Activated CD4-positive, alpha-beta T cell treated with anti-CD3 and anti-CD28 coated beads for 24 hours (primary cell): ENCODE measurements at regions not wholly inside any gene's neighbourhood (a gene's known extent, or its start where the extent isn't known, plus 50 kb on each side); places are given as distances from the start of the nearest gene placed in this dataset.

Source experiments
- DNase-seq, 2 donors: peaks; one replicate each; pipeline ENCODE4 v3.0.0-alpha.2; 2020; ENCODE audit warnings: low read depth in 2 of 2

DNA sequence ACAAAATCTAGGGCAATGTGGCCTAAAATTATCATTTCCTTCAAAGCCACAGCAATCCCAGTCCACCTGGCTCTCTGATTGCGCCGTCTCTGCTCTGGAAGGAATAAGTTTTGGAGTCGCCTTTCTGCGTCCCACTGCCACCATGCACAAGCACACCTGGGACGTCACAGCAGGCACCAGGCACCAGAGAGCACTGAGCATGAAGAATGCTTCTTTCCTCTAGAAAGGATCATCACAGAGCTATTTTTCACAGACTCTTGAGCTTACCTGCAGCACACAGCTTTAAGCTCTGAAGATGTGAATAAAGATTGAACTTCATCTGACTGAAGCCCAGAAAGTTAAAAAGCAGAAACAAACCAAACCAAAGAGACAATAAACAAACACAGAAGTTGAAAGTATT is 170.0 kb upstream of the PPARGC1A start:
- DNase-seq, result no peak

- no peak for DNase-seq
Observed at GRCh38 chr4:24057915-24058559, 168.2 kb upstream of the PPARGC1A start.

DNA sequence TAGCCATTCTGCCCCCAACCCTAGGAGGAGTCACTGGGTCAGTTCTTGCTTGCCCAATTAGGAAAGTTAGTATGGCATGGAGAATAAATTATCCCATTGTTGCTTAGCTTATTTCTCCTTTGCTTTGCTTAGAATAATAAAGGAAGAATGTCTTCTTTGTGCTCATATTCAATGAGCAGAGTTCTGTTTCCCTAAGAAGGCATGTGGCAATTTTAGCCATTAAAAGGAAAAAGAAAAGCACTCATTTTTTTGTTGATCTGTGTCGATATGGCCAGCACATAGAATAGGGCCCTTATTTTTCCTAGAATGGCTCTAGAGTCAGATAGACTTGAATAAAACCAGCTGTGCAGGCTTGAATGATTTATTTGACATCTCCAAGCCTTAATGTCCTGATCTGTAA is 166.4 kb upstream of the PPARGC1A start:
- no peak for DNase-seq

DNA sequence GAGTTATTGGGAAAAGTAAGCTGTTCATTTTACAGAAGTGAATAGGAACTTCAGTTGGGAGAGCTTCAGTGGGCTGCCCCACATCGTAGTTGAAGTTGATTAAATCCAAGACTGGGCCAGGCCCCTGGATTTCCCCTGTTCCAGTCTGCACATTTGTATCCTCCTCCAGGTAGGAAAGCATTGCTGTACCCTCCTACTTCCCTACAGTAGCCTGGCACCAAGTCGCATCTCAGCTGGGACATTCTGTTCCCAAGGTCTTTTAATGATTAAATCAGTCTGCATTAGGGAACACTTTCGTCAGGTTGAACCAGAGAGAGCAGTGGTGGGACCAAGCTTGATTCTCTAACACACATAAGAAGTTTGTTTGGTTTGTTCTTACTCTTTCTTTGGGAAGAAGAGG is 165.8 kb upstream of the PPARGC1A start:
- DNase-seq, result no peak

DNA sequence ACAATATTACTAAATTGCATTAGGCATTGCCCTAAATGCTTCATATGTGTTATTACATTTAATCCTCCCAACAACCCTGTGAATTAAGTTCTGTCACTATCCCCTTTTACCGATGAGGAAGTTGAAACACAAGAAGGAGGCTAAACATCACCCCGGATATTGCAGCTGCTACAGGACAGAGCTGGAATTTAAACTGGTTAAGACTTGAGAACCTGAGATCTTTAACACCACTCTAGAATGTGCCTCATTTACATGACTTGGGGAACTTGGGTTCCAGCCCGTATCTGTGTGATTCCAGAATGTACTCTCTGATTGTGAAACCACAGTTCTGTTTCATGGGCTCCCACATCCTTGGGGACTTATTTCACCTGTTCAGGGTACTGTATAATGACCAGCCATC is 165.1 kb upstream of the PPARGC1A start:
- DNase-seq, result no peak

GRCh38 chr4:24053934-24054333 is 164.1 kb upstream of the PPARGC1A start:
- no peak for DNase-seq

DNA sequence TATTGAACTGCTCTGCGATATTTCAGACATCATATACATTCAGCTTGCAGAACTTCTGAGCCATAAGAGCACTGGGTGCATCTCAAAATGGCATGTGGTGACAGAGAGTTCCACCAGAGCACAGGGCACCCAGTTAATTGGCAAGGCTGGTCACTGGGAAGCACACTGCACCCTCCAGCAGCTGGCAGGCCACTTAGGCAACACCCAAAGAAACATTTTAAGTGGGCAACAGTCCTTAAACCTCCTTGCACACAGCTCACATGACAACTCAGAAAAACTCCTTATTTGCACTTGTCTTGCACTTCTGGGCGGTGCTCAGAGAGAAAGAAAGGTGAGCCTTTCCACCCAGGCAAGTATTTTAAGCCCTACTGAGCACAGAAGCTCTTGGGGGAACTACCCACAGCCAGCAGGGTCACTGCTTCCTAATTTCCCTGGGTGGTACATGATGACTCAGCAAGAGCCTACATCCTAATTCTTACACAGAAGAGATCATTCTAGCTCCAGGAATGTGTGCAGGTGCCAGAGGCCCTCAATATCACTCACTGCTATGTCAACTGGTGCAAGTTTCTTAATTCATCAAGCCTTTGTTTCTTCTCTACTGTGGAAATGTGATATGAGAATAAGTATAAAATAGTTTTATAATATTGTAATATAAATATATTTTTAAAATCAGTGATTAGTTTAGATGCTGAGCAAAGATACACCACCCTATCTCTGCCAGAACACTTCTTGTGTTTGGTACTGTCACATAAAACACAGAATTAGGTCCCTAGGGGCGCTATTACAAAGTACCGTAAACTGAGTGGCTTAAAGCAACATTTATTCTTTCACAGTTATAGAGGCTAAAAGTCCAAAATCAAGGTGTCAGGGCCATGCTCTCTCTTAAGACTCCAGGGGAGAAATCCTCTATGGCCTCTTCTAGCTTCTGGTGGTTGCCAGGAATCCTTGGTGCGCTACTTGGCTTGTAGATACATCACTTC is 155.1 kb upstream of the PPARGC1A start:
- DNase-seq, result no peak

- DNase-seq, result no peak
Observed at GRCh38 chr4:24042094-24042493, 152.2 kb upstream of the PPARGC1A start.

GRCh38 chr4:24040811-24041210 is 151.0 kb upstream of the PPARGC1A start:
- DNase-seq, result no peak

DNA sequence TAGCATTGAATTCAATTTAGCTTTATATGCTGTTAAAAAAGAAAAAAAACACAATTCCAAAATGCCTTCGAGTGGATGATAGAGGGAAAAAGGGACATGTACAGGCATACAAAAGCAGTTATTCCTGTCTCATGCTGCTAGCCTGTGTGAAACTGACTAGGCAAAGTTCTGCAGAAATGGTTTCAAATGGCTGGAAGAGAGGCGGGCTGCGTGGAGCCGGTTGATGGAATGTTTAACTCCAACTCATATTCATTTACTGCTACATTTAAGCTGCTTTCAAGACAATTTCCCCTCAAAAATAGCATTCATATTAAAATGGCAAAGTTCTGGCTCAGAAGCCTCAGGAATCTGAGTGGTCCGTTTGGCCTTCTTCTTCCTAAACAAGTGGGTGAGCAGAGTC is 143.8 kb upstream of the PPARGC1A start:
- no peak for DNase-seq

GRCh38 chr4:24032371-24032989 is 142.6 kb upstream of the PPARGC1A start:
- no peak for DNase-seq

- no peak for DNase-seq
Observed at GRCh38 chr4:24026596-24026995, 136.7 kb upstream of the PPARGC1A start.

- no peak for DNase-seq
Observed at GRCh38 chr4:24024605-24025004, 134.8 kb upstream of the PPARGC1A start.

DNA sequence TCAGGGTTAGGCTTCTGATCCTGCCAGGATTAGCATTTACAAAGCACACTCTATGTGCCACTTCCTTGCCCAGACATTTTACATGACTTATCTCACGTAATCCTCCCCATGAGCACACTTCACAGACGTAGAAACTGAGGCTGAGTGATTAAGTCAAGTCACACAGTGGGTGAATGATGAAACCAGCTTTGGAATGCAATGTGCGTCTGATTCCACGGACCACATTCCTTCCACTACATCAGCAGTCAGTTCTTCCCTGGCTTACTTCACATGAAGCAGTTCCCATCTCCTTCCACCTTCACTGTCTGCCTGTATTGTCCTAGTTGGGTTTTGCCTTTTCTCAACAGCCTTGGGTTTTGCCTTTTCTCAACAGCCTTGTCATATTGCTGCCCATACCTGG is 134.3 kb upstream of the PPARGC1A start:
- DNase-seq, result no peak

GRCh38 chr4:24015782-24016181 is 125.9 kb upstream of the PPARGC1A start:
- no peak for DNase-seq

DNA sequence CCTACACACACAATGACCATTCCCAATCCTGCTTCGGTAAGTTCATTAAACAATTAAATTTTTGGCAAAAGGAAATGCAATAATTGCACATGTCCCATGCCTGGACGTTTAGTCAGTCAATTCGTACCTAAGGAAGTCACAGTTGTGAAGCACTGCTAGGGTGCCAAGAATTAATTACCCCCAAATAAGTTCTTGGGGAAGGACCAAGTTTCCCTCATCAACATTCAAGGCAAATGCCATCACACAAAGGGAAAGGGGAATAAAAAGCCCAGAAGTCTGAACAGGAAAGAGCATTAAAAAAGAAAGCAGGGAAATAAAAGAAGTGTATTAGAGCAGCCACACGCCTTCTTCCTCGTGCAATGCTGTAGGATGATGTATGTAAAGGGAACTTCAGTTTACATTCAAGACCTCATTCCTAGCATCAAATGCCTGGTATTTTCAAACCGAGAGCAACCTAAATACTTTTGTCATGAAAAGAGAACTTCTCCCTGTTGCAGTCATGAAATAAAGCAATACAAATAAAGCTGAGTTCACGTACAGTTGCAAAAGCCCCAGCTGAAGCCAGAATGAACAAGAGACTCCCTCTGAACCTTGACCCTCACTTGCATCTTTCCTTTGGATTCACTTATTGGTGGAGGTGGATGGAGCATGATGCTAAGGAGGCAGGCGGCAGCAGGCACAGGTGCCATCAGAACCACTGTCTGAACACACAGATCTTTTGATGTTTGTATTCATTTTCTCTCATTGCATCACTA is 124.0 kb upstream of the PPARGC1A start:
- DNase-seq, result no peak

DNA sequence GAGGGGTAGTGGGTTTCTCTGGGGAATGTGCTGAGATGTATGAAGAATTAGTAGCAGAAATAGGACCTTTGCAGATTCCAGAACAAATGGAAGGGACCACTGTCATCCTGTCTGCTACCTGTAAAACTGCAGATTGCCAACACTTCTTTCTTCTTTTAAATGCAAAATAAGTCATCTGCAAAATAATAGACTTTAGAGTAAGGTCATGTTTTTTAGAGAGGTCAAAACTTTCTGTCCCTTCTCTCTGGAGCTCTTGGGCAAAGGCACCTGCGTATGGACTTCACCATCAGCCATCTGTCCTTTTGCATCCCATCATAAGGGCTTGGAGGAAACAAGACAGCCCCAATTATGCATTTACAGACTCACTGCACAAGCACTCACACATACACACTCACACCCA is 121.1 kb upstream of the PPARGC1A start:
- DNase-seq, result no peak

DNA sequence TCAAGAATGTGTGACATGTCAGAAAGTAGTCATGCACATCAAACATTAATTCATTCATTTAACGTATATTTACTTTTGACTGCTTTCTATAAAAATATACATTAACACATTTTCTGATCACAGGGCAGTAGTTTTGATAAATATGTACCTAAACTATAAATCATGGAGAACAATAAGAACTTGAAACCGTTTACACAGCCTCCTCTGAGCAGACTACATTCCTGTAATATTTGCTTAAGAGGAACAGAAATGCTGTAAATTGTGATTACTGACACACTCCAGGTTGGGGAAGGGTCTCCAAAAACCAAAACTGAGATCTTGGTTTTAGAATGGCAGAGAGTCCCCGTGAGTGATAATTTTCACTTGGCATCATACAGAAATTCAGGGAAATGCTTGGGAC is 120.7 kb upstream of the PPARGC1A start:
- no peak for DNase-seq

DNA sequence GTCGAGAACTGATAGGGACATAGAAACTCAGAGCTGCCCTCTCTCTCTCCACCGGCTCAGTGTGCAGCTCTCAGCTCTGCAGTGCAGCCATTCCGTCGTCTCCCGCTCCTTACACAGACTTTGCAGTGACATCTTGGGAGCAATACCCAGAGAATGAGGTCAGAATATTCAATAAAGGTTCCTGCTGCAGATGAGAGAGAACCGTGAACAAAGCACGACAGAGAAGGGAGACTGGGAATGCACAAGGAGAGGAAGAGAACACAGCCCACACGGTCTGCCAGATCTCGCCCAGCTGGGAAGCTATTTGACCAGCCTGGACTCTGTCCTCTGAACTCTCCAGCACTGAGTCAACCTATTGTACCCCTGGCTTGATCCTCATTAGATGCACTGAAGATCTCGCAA is 118.0 kb upstream of the PPARGC1A start:
- no peak for DNase-seq

DNA sequence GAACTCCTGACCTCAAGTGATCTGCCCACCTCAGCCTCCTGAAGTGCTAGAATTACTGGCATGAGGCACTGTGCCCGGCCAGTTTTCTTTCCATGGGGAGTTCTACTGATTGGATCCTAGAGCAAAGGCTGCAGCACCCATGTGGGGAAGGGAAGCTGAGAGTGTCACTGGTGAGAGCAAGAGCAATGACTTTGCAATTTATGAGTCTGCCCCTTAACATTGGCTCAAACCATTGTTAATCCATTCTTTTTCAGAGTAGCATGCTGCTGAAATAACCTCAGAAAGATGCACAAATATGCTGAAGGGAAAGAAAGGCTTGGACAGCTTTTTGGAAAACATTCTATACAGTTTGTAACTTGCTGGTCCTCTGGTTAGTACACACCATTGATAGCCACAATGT is 116.4 kb upstream of the PPARGC1A start:
- no peak for DNase-seq

DNA sequence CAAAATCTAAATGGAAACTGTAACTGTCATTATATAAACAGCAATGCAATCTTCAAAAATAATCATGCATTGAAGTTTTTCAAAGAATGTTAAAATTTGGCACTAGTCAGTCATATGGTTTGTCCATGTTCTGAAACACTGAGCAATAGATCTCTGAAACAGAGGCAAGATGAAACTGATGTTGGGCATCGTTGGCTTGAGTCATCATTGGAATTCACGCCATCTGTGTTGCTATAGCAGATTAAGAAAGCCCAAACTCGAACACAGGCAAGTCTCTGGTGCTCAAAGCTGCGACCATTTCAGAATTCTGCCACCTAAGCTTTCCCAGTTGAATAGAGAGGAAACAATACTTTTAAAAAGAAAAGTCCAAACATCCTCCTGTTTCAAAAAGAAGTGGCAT is 114.1 kb upstream of the PPARGC1A start:
- no peak for DNase-seq

DNA sequence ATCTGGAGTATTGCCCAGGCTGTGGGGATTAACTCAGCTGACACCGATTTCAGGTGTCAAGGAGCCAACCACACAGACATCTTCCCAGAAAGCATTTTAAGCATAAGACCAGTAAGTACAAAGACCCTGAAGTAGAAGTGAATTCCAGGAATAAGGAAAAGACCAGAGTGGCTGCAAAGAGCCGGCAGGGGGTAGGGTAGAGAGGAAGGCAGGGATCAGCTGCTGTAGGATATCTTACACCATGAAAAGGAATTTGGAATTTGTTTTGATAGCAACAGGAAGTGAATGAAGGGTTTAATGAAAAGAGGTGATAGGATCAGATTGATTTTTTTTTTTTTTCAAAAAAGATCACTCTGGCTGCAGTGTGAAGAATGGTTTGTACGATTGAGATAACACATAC is 113.6 kb upstream of the PPARGC1A start:
- DNase-seq, result no peak
